Neural cell (in vitro differentiated cells): ENCODE measurements at regions not wholly inside any gene's neighbourhood (a gene's known extent, or its start where the extent isn't known, plus 50 kb on each side); places are given as distances from the start of the nearest gene placed in this dataset.

Experiments
- H2AFZ ChIP-seq: fragments of 200-600, 300-800 bp; sonication (generic), shearing (Covaris generic); 2 replicates; pipeline ENCODE4 v1.6.0; 2014; ENCODE audit warnings: low read depth, mild to moderate bottlenecking, antibody characterized with exemption, low read length, moderate library complexity
- H3F3A ChIP-seq: fragments of 200-600 bp; shearing (Covaris generic); 2 replicates; pipeline ENCODE4 v1.6.1; 2016; ENCODE audit warnings: mild to moderate bottlenecking, moderate library complexity, mixed read lengths, antibody characterized with exemption, low read length; ENCODE audit not compliant: insufficient read depth, poor library complexity, severe bottlenecking
- H3K27ac ChIP-seq: fragments of 200-600, 300-800 bp; sonication (generic), shearing (Covaris generic); 2 replicates; pipeline ENCODE4 v1.5.1; 2014; ENCODE audit warnings: mild to moderate bottlenecking, low read length, moderate library complexity
- H3K27me3 ChIP-seq: fragments of 300-800, 200-600 bp; sonication (generic), shearing (Covaris generic); 2 replicates; pipeline ENCODE4 v1.6.0; 2014; ENCODE audit warnings: mild to moderate bottlenecking, low read depth, low read length, moderate library complexity; ENCODE audit not compliant: insufficient read depth
- H3K36me3 ChIP-seq: fragments of 300-800, 200-600 bp; sonication (generic), shearing (Covaris generic); 2 replicates; pipeline ENCODE4 v1.5.1; 2014; ENCODE audit warnings: mild to moderate bottlenecking, antibody characterized with exemption, low read length, moderate library complexity; ENCODE audit not compliant: insufficient read depth
- H3K4me2 ChIP-seq: fragments of 300-800, 200-600 bp; sonication (generic), shearing (Covaris generic); 2 replicates; pipeline ENCODE4 v1.6.0; 2014; ENCODE audit warnings: mild to moderate bottlenecking, low read length
- H3K4me3 ChIP-seq: fragments of 300-800, 200-600 bp; sonication (generic), shearing (Covaris generic); 2 replicates; pipeline ENCODE4 v1.5.1; 2014; ENCODE audit warnings: mild to moderate bottlenecking, low read length, moderate library complexity
- H3K79me2 ChIP-seq: fragments of 200-600 bp; shearing (Covaris generic); replicated peaks from 2 replicates; pipeline ENCODE4 v1.6.0; 2014; ENCODE audit warnings: mild to moderate bottlenecking, low read length, moderate library complexity; ENCODE audit not compliant: insufficient read depth
- H3K9ac ChIP-seq: fragments of 300-800, 200-600 bp; sonication (generic), shearing (Covaris generic); 2 replicates; pipeline ENCODE4 v1.6.1; 2016; ENCODE audit warnings: mild to moderate bottlenecking, low read length, mixed read lengths
- H3K9me2 ChIP-seq: fragments of 200-600 bp; shearing (Covaris generic); 2 replicates; pipeline ENCODE4 v1.6.1; 2016; ENCODE audit warnings: mild to moderate bottlenecking, low read length, mixed read lengths; ENCODE audit not compliant: insufficient read depth
- H3K9me3 ChIP-seq: fragments of 200-600, 300-800 bp; sonication (generic), shearing (Covaris generic); 2 replicates; pipeline ENCODE4 v1.6.1; 2016; ENCODE audit warnings: mild to moderate bottlenecking, mixed run types, low read length, moderate library complexity, mixed read lengths
- H4K20me1 ChIP-seq: fragments of 200-600 bp; shearing (Covaris generic); 2 replicates; pipeline ENCODE4 v1.6.1; 2016; ENCODE audit warnings: mild to moderate bottlenecking, mixed run types; ENCODE audit not compliant: insufficient read depth
- EP300 ChIP-seq: fragments of 450-650 bp; conservative IDR thresholded peaks from 2 replicates; pipeline ENCODE4 v1.6.1; 2014; ENCODE audit warnings: antibody characterized with exemption, mild to moderate bottlenecking, moderate library complexity; ENCODE audit not compliant: poor library complexity, severe bottlenecking
- EZH2 ChIP-seq: fragments of 200-600, 300-800 bp; shearing (Covaris generic), sonication (generic); IDR thresholded peaks from 2 replicates; pipeline ENCODE4 v1.6.1; 2014; ENCODE audit warnings: antibody characterized with exemption, low read length, borderline replicate concordance, mild to moderate bottlenecking; ENCODE audit not compliant: insufficient read depth, poor library complexity, severe bottlenecking
- MXI1 ChIP-seq: fragments of 450-650 bp; conservative IDR thresholded peaks from 2 replicates; pipeline ENCODE4 v1.6.1; 2014; ENCODE audit warnings: antibody characterized with exemption, mild to moderate bottlenecking; ENCODE audit not compliant: poor library complexity, severe bottlenecking
- POLR2AphosphoS5 ChIP-seq: IDR thresholded peaks from 2 replicates; pipeline ENCODE4 v1.6.1; 2012
- RAD21 ChIP-seq: fragments of 450-650 bp; conservative IDR thresholded peaks from 2 replicates; pipeline ENCODE4 v1.6.1; 2014; ENCODE audit warnings: antibody characterized with exemption, mild to moderate bottlenecking, moderate library complexity
- REST ChIP-seq: IDR thresholded peaks from 2 replicates; pipeline ENCODE4 v1.6.1; 2012; ENCODE audit warnings: borderline replicate concordance
- SMC3 ChIP-seq: fragments of 450-650 bp; conservative IDR thresholded peaks from 2 replicates; pipeline ENCODE4 v1.6.1; 2014; ENCODE audit warnings: antibody characterized with exemption, mild to moderate bottlenecking, moderate library complexity; ENCODE audit not compliant: poor library complexity
- TF ChIP-seq, protein P1 (sequence below): fragments of 450-650 bp; IDR thresholded peaks from 2 replicates; pipeline ENCODE4 v1.5.1; 2014; ENCODE audit warnings: antibody characterized with exemption, mild to moderate bottlenecking, moderate library complexity; ENCODE audit not compliant: poor library complexity, severe bottlenecking

DNA sequence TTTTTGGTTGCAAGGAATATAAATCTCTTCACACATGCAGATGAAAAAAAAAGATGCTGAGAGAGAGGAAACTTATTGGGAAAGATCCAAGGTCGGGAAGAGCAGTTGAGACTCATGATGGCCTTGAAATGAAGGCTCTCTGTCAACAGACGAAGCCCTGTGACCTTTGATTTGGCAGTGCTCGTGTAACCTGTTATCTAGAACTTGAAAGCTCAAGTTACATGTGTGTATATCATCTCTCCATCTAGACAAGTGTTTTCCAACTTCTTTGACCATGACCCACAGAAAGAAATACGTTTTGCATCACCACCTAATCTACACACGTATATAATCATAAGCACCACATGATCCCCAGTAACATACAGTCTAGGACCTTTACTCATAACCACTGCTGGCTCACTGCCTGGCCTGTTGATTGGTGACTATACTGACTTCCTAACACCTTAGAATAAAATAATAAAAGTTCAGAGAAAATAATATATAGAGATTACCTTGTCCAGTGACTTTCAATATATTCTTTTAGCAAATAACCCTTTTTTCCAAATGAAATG, 319.0 kb upstream of the PKDCC start:
- no peak overlapping the region for H3K4me2 ChIP-seq
- no peaks in the 10 kb centered on the region for H4K20me1 ChIP-seq
- H3K79me2 ChIP-seq: no peaks in the 10 kb centered on the region
- H3K4me3 ChIP-seq: no peak overlapping the region
- TF ChIP-seq SMC3: no peak
- no peaks in the 10 kb centered on the region for H3K9me2 ChIP-seq
- no peak overlapping the region for H2AFZ ChIP-seq
- H3F3A ChIP-seq: no peaks in the 10 kb centered on the region
- no peak overlapping the region for H3K27ac ChIP-seq
- H3K36me3 ChIP-seq: no peaks in the 10 kb centered on the region
- H3K9ac ChIP-seq: no peak overlapping the region
- H3K27me3 ChIP-seq: no peaks in the 10 kb centered on the region
- H3K9me3 ChIP-seq: no peaks in the 10 kb centered on the region

DNA sequence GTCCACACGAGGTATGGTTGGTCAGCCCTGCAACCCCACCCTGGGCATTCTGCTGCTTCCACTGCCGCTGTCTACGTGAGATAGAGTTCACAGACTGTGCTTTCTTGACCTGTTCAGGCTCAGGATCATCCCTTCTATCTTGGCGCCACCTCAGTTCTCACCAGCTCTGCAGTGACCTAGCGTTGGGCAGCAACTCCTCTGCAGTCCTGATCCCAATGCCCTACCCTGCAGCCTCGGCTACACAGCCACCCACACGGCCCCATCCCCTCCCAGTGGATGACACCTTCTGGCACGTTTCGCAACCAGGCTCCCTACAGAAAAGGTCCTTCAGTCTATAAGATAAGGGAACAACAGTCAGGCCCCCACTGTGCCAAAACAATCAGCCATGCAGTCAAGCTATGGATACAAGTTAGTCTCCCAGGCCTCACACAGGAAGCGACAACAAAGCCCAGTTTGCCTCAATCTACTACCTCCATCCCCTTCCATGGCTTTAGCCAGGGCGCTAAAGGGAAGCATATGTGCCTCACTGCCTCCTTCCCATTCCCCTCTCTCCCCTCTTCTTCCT, 317.9 kb upstream of the PKDCC start:
- Histone ChIP-seq H3K9me2 (no peaks in the 10 kb centered on the region), H3K79me2 (no peaks in the 10 kb centered on the region), H3K27me3 (no peaks in the 10 kb centered on the region), H3K9me3 (no peaks in the 10 kb centered on the region), H3K4me2 (no peak overlapping the region), H3K27ac (no peak overlapping the region), H3K9ac (no peak overlapping the region), H2AFZ (no peak overlapping the region), H3F3A (no peaks in the 10 kb centered on the region), H4K20me1 (no peaks in the 10 kb centered on the region), H3K36me3 (no peaks in the 10 kb centered on the region), H3K4me3 (no peak overlapping the region)
- no peak for TF ChIP-seq POLR2AphosphoS5
- TF ChIP-seq, protein P1, sequence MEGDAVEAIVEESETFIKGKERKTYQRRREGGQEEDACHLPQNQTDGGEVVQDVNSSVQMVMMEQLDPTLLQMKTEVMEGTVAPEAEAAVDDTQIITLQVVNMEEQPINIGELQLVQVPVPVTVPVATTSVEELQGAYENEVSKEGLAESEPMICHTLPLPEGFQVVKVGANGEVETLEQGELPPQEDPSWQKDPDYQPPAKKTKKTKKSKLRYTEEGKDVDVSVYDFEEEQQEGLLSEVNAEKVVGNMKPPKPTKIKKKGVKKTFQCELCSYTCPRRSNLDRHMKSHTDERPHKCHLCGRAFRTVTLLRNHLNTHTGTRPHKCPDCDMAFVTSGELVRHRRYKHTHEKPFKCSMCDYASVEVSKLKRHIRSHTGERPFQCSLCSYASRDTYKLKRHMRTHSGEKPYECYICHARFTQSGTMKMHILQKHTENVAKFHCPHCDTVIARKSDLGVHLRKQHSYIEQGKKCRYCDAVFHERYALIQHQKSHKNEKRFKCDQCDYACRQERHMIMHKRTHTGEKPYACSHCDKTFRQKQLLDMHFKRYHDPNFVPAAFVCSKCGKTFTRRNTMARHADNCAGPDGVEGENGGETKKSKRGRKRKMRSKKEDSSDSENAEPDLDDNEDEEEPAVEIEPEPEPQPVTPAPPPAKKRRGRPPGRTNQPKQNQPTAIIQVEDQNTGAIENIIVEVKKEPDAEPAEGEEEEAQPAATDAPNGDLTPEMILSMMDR: no peak
- TF ChIP-seq MXI1: no peak
- TF ChIP-seq EZH2: no peak
- TF ChIP-seq SMC3: no peak
- TF ChIP-seq EP300: no peak
- TF ChIP-seq RAD21: no peak

DNA sequence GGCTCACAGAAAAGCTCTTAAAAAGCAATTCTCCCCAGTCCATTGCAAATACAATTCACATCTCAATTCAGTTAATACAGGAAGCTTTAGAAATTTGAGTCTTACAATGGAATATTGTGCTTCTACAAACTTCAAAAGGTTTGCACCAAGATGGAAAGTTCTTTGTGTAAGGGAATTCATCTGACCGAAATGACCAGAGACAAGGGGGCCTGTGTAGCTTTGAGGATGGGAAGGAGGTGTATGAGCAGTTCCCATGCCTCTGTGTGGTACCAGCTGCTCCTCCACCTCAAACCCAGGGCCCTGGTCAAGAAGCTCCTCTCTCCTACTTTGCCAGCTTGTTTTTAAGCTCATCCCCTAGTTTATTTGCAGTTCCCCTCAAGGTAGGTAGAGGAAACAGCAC, 312.8 kb upstream of the PKDCC start:
- H3K27me3 ChIP-seq: no peaks in the 10 kb centered on the region
- H3K9me2 ChIP-seq: no peaks in the 10 kb centered on the region
- no peaks in the 10 kb centered on the region for H3K36me3 ChIP-seq
- no peaks in the 10 kb centered on the region for H3F3A ChIP-seq
- no peaks in the 10 kb centered on the region for H3K79me2 ChIP-seq
- no peak overlapping the region for H3K4me3 ChIP-seq
- H3K4me2 ChIP-seq: no peak overlapping the region
- no peaks in the 10 kb centered on the region for H3K9me3 ChIP-seq
- TF ChIP-seq EP300 (no peak), POLR2AphosphoS5 (no peak), SMC3 (no peak), REST (no peak), EZH2 (no peak)
- TF ChIP-seq, protein P1: no peak
- H2AFZ ChIP-seq: no peak overlapping the region
- no peak overlapping the region for H3K9ac ChIP-seq
- no peak overlapping the region for H3K27ac ChIP-seq
- H4K20me1 ChIP-seq: no peaks in the 10 kb centered on the region
